GM12878 (cell line): ENCODE measurements at regions not wholly inside any gene's neighbourhood (a gene's known extent, or its start where the extent isn't known, plus 50 kb on each side); places are given as distances from the start of the nearest gene placed in this dataset.

Experiments
- ATF3 ChIP-seq: IDR thresholded peaks from 2 replicates; pipeline ENCODE4 v1.6.1; 2011; ENCODE audit warnings: low read depth, mild to moderate bottlenecking, low read length, moderate library complexity, borderline replicate concordance; ENCODE audit errors: extremely low read depth
- BCL3 ChIP-seq: IDR thresholded peaks from 2 replicates; pipeline ENCODE4 v1.6.1; 2011; ENCODE audit warnings: borderline replicate concordance, low read depth, mild to moderate bottlenecking, moderate library complexity, low read length; ENCODE audit not compliant: insufficient read depth, poor library complexity, severe bottlenecking
- CTCF ChIP-seq, 3 experiments: IDR thresholded peaks in 2 of 3; conservative IDR thresholded peaks in 1 of 3; 2 replicates each; pipeline ENCODE4 v1.5.1; 2011; ENCODE audit warnings: low read depth in 3 of 3, low read length in 3 of 3, mild to moderate bottlenecking in 3 of 3, control low read depth in 2 of 3, moderate library complexity in 2 of 3, inconsistent platforms in 1 of 3, mixed read lengths in 1 of 3; ENCODE audit not compliant: control insufficient read depth in 2 of 3, insufficient read depth in 1 of 3; ENCODE audit errors: extremely low read depth in 1 of 3
- NR2C2 ChIP-seq: IDR thresholded peaks from 2 replicates; pipeline ENCODE4 v1.6.1; 2011; ENCODE audit warnings: borderline replicate concordance, low read depth; ENCODE audit not compliant: control insufficient read depth, insufficient read length
- SMAD5 ChIP-seq: IDR thresholded peaks from 2 replicates; pipeline ENCODE4 v1.6.1; 2016; ENCODE audit warnings: antibody characterized with exemption, low read depth
- TCF7 ChIP-seq: IDR thresholded peaks from 2 replicates; pipeline ENCODE4 v1.6.1; 2014; ENCODE audit warnings: antibody characterized with exemption, borderline replicate concordance

- no peak for TF ChIP-seq TCF7
- TF ChIP-seq CTCF (IDR thresholded peaks at IDR 0.05 in 2 of 3, conservative IDR thresholded peaks at IDR 0.05 in 1 of 3; ENCODE audit: control insufficient read depth in 2 of 3, extremely low read depth in 1 of 3, insufficient read depth in 1 of 3, low read depth in 3 of 3, low read length in 3 of 3) = no peak
- TF ChIP-seq NR2C2 = no peak
- TF ChIP-seq BCL3 = no peak
- no peak for TF ChIP-seq SMAD5
- no peak for TF ChIP-seq ATF3
These were observed 142.9 kb downstream of the ASB9 start for GRCh38 chrX:15127010-15127409.
